ELR (cell line): ENCODE measurements at regions not wholly inside any gene's neighbourhood (a gene's known extent, or its start where the extent isn't known, plus 50 kb on each side); places are given as distances from the start of the nearest gene placed in this dataset.
A peak's percentile ranks its signal among the peaks of the same experiment; 100 is the strongest.
"Not testable (repeated sequence)": the region's sequence is repeated elsewhere in the genome, so short reads cannot be mapped to it uniquely, and the experiment has no call there.

ENCODE experiments used
- DNase-seq: peaks from one replicate; pipeline ENCODE4 v3.0.0-alpha.2; 2015; ENCODE audit warnings: low read depth

- DNase-seq: not testable (repeated sequence)
These were observed 318.4 kb downstream of the ZFHX3 start for GRCh38 chr16:72729552-72729951.

- DNase-seq: no peak
These were observed 319.4 kb downstream of the ZFHX3 start for GRCh38 chr16:72728516-72728915.

- no peak for DNase-seq
These were observed 320.4 kb downstream of the ZFHX3 start for GRCh38 chr16:72727565-72727964.

- DNase-seq: no peak
These were observed 322.3 kb downstream of the ZFHX3 start for GRCh38 chr16:72725643-72726042.

- DNase-seq: peak; percentile 73
These were observed 324.1 kb downstream of the ZFHX3 start for GRCh38 chr16:72723781-72724180.

- DNase-seq: no peak
These were observed 325.4 kb downstream of the ZFHX3 start for GRCh38 chr16:72722552-72722951.

GRCh38 chr16:72721981-72722380 is 325.9 kb downstream of the ZFHX3 start:
- no peak for DNase-seq

GRCh38 chr16:72715267-72715666 is 332.7 kb downstream of the ZFHX3 start:
- peak; percentile 41 for DNase-seq

- no peak for DNase-seq
These were observed 336.1 kb downstream of the ZFHX3 start for GRCh38 chr16:72711823-72712222.

GRCh38 chr16:72705801-72706200 is 342.1 kb downstream of the ZFHX3 start:
- no peak for DNase-seq

GRCh38 chr16:72704746-72705372 is 343.1 kb downstream of the ZFHX3 start:
- DNase-seq: no peak

GRCh38 chr16:72689851-72690250 is 358.1 kb downstream of the ZFHX3 start:
- DNase-seq: no peak

GRCh38 chr16:72680732-72681131 is 367.2 kb downstream of the ZFHX3 start:
- no peak for DNase-seq

- no peak for DNase-seq
These were observed 368.1 kb downstream of the ZFHX3 start for GRCh38 chr16:72679856-72680255.

GRCh38 chr16:72677662-72678447 is 370.1 kb downstream of the ZFHX3 start:
- peak; percentile 82 for DNase-seq

- peak; percentile 32 for DNase-seq
These were observed 374.8 kb downstream of the ZFHX3 start for GRCh38 chr16:72673118-72673517.

- DNase-seq: no peak
These were observed 381.7 kb downstream of the ZFHX3 start for GRCh38 chr16:72666267-72666666.

GRCh38 chr16:72665701-72666100 is 382.2 kb downstream of the ZFHX3 start:
- DNase-seq: peak; percentile 49

GRCh38 chr16:72664509-72665408 is 383.2 kb downstream of the ZFHX3 start:
- DNase-seq: peak; percentile 100

- no peak for DNase-seq
These were observed 383.8 kb downstream of the ZFHX3 start for GRCh38 chr16:72664056-72664508.

GRCh38 chr16:72658888-72659717 is 388.8 kb downstream of the ZFHX3 start:
- peak; percentile 66 for DNase-seq

GRCh38 chr16:72657791-72658190 is 390.1 kb downstream of the ZFHX3 start:
- DNase-seq: no peak
